LNCaP clone FGC (cell line): ENCODE measurements at regions not wholly inside any gene's neighbourhood (a gene's known extent, or its start where the extent isn't known, plus 50 kb on each side); places are given as distances from the start of the nearest gene placed in this dataset.
A peak's percentile ranks its signal among the peaks of the same experiment; 100 is the strongest.

Experiments used
- DNase-seq: peaks from one replicate; pipeline ENCODE4 v3.0.0-alpha.2; 2011; ENCODE audit warnings: low read depth
- H3K4me3 ChIP-seq: 2 replicates; pipeline ENCODE4 v1.5.1; 2011; ENCODE audit warnings: mild to moderate bottlenecking, low read depth, low read length, control low read depth
- TF ChIP-seq, protein P1 (sequence below): IDR thresholded peaks from 2 replicates; pipeline ENCODE4 v1.5.1; 2012; ENCODE audit warnings: mild to moderate bottlenecking; ENCODE audit not compliant: control insufficient read depth, insufficient read depth; ENCODE audit errors: extremely low read depth

DNA sequence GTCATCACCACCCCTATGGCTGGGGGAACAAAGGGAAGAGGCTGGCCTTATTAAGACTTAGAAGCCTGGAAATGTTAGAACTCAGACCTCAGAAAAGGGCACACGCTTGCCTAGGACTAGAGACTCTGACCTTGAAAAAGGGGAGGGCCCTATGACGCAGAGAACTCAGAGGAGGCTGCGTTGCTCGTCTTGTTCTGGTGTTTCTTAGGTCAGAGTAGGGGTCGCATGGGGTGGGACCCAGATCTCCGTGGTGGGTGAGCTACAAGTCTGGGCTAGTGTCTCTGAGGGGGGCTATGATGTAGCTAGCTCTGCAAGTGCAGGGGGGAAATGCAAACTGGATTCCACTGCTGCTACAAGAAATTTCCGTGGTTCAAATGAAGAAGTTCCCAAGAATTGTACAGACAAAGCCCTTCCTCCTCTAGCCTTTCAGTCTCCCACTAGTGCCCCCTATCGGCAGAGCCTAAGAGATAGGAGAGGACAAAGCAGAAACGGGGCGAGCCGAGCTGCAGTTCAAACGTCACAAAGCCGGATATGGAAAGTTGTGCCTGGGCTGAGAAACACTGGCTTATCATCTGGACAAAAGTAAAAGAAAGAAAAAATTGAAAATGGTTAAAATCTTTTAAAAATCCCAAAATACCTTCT is 392.9 kb upstream of the ROBO2 start:
- TF ChIP-seq, protein P1, sequence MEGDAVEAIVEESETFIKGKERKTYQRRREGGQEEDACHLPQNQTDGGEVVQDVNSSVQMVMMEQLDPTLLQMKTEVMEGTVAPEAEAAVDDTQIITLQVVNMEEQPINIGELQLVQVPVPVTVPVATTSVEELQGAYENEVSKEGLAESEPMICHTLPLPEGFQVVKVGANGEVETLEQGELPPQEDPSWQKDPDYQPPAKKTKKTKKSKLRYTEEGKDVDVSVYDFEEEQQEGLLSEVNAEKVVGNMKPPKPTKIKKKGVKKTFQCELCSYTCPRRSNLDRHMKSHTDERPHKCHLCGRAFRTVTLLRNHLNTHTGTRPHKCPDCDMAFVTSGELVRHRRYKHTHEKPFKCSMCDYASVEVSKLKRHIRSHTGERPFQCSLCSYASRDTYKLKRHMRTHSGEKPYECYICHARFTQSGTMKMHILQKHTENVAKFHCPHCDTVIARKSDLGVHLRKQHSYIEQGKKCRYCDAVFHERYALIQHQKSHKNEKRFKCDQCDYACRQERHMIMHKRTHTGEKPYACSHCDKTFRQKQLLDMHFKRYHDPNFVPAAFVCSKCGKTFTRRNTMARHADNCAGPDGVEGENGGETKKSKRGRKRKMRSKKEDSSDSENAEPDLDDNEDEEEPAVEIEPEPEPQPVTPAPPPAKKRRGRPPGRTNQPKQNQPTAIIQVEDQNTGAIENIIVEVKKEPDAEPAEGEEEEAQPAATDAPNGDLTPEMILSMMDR, result peak; percentile 19; the same call in 1 of the 2 replicates
- H3K4me3 ChIP-seq, result no peak overlapping the region
- DNase-seq, result no peak

DNA sequence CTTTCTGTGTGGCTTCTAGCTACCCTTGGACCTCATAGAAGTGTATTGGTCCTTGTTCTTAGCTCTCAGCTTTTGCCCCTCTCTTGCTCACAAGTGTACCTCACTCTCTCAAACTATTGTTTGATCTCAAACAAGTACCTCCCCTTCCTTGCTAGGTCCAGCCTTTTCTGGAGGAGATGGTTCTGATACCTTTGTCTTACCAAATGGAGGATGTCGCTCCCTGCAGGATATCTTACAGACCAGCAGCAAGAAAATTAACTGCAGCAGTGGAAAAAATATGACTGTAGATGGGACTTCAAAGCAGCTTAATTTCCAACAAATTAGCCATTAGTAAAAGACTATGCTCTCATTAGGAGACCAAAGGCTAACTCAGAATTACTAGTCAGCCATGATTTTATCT is 388.1 kb upstream of the ROBO2 start:
- H3K4me3 ChIP-seq, result no peak overlapping the region
- DNase-seq, result no peak
- TF ChIP-seq, protein P1, result no peak

DNA sequence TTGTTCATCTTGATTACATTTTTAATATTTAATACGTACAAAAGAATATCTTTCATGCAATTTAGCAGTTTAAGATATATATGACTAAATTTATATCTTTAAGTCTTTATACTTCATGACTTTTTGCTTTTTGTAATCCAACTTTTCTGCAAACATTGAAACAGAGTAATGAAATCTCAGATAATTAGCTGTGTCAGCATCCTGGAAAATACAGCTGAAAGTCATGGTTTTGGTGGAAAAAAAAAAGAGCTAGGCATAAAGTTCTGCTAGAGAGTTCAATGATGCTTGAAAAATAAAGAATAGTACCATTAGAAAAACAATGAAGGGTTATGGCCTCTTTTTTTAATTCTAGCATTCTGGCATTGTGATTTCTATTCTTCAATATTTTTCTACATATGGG is 387.4 kb upstream of the ROBO2 start:
- TF ChIP-seq, protein P1, result no peak
- no peak for DNase-seq
- no peak overlapping the region for H3K4me3 ChIP-seq

DNA sequence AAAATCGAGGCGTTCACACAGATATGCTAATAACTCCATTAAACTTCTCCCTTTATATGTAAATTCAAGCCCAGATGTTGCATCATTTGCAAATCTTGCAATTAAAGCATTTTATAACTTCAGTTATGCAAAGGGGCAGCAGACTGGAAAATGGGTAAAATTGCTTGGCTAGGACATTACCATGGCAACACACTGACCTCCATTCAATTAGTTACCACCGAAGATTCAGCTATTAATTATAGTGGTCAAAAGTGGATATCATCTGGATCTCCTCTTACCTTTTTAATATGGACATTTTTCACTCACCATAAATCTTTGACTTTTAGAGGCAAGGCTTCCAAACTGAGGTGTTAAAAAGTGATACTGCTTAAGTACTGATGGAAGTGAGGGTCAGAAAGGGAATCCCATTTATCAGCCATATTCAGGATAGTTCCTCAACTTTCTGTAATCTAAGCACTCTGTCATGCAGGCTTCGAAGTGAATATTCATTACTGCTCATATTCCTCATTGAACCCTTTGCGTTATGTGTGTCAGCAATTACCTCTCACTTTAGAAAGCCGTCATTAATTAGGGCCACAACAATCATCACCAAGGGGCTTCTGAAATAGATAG is 386.2 kb upstream of the ROBO2 start:
- no peak overlapping the region for H3K4me3 ChIP-seq
- no peak for DNase-seq
- TF ChIP-seq, protein P1, result no peak

DNA sequence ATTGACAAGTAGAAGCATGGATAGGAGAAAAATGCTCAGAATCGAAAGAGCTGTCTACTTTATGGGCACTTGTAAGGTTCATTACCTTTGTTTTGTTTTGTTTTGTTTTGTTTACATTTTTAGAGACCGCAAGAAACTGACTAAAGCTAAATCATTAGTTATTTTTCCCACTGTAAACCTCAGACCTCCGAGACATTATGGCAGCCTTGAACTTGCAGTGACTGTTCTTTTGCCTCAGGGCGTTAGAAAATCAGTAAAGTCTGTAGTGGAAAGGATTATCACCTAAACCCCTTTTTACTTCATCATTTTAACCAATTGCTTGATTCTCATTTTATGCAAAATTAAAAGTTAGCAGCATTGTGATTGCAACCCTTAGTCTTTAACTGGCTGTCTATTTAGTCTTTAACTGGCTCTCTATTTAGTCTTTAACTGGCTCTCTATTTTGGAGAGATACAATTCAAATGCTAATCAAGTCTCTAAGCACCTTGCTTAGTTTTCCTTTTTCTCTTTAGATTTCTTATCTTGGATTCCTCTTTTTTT is 383.3 kb upstream of the ROBO2 start:
- TF ChIP-seq, protein P1, result no peak
- no peak overlapping the region for H3K4me3 ChIP-seq
- DNase-seq, result no peak

DNA sequence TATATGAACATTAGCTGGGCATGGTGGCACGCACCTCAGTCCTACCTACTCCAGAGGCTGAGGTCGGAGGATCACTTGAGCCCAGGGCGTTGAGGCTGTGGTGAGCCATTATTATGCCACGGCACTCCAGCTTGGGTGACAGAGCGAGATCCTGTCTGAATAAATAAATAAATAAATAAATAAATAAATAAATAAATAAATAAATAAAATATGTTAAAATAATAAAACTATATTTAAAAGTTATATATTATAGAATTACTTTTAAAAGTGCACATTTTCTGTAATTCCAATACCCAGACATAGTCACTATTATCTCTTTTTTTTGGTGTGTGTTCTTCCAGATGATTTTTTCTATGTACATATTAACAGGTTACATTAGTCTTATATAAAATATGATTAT is 382.0 kb upstream of the ROBO2 start:
- TF ChIP-seq, protein P1, result no peak
- H3K4me3 ChIP-seq, result no peak overlapping the region
- DNase-seq, result no peak

DNA sequence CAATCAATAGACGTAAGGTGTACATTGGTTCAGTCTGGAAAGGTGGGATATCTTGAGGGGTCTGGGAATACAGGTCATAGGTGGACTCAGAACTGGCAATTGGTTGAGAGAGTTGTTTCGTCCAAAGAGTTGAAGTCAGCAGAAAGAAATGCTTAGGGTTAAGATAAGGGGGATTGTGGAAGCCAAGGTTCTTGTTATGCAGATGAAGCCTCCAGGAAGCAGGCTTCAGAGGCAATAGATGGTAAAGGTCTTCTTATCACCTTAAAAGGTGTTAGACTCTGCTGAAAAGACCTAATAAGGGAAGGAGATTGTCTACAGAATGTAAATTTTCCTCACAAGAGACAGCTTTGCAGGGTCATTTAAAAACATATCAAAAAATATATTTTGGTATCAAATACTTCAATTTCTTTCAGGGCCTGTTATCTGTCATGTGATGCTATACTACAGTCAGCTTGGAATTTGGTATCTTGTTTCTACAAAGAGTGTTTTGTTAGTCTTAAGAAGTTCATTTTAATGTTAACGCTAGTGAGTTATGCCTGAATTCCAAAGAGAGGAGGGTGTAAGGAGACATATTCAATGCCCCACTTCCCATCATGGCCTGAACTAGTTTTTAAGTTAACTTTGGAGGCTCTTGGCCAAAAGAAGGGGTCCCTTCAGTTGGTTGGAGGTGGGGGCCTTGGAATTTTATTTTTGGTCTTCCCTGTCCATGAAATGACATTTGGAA is 378.2 kb upstream of the ROBO2 start:
- TF ChIP-seq, protein P1, result no peak
- no peak for DNase-seq
- no peak overlapping the region for H3K4me3 ChIP-seq
